ENCODE measurements at regions not wholly inside any gene's neighbourhood (a gene's known extent, or its start where the extent isn't known, plus 50 kb on each side); places are given as distances from the start of the nearest gene placed in this dataset.

GRCh38 chr21:41061701-41062100, 106.3 kb upstream of the BACE2 start (continued):
- no peak for TF ChIP-seq ZNF274 (IDR thresholded peaks at IDR 0.05; ENCODE audit: borderline replicate concordance, extremely low read depth, low read length)

Data from H1 (cell line).